RWPE1 (cell line): ENCODE measurements at regions not wholly inside any gene's neighbourhood (a gene's known extent, or its start where the extent isn't known, plus 50 kb on each side); places are given as distances from the start of the nearest gene placed in this dataset.
"Not testable (repeated sequence)": the region's sequence is repeated elsewhere in the genome, so short reads cannot be mapped to it uniquely, and the experiment has no call there.

Experiments
- CTCF ChIA-PET: fragments of 350-600 bp; sonication (Branson Sonifier 250); formaldehyde crosslinking; extraction: SDS; loops from one replicate; lab custom pipeline; 2021; lab: Yijun Ruan, JAX
- POLR2A ChIA-PET: fragments of 400-600 bp; formaldehyde crosslinking; extraction: SDS; loops from one replicate; lab custom pipeline; 2020; ENCODE audit warnings: antibody characterized with exemption; ENCODE audit not compliant: low non-redundant PET; lab: Yijun Ruan, JAX
- DNase-seq: peaks from one replicate; pipeline ENCODE4 v3.0.0; 2012; ENCODE audit warnings: low spot score
- H3K27ac ChIP-seq: fragments of 450-650 bp; 2 replicates; pipeline ENCODE4 v1.5.1; 2017
- TF ChIP-seq, protein P1 (sequence below): fragments of 450-650 bp; conservative IDR thresholded peaks from 2 replicates; pipeline ENCODE4 v1.5.1; 2017; ENCODE audit warnings: low read depth, mild to moderate bottlenecking

DNA sequence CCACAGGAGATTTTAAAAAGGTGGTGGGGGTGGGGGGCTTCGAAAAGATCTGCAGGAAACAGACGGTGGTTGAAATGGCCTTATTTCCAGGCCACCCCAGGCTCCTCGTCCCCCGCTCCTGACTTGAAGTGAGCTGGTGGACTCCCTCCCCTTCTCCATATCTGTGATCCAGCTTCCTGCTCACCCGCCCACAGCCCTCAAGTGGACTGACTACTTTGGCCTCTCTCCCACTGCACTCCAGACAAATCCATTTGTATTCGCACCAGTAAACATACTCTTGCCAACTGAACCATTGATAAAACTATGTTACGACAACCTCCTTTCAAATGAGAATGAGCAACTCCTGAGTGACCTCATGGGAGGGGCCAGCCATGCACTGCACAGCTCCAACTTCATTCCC lies 259.5 kb downstream of the COL4A1 start:
- ChIA-PET POLR2A (no interaction called here), CTCF (no interaction called here)
- no peak for DNase-seq
- no peak overlapping the region for H3K27ac ChIP-seq
- TF ChIP-seq, protein P1, sequence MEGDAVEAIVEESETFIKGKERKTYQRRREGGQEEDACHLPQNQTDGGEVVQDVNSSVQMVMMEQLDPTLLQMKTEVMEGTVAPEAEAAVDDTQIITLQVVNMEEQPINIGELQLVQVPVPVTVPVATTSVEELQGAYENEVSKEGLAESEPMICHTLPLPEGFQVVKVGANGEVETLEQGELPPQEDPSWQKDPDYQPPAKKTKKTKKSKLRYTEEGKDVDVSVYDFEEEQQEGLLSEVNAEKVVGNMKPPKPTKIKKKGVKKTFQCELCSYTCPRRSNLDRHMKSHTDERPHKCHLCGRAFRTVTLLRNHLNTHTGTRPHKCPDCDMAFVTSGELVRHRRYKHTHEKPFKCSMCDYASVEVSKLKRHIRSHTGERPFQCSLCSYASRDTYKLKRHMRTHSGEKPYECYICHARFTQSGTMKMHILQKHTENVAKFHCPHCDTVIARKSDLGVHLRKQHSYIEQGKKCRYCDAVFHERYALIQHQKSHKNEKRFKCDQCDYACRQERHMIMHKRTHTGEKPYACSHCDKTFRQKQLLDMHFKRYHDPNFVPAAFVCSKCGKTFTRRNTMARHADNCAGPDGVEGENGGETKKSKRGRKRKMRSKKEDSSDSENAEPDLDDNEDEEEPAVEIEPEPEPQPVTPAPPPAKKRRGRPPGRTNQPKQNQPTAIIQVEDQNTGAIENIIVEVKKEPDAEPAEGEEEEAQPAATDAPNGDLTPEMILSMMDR = no peak

DNA sequence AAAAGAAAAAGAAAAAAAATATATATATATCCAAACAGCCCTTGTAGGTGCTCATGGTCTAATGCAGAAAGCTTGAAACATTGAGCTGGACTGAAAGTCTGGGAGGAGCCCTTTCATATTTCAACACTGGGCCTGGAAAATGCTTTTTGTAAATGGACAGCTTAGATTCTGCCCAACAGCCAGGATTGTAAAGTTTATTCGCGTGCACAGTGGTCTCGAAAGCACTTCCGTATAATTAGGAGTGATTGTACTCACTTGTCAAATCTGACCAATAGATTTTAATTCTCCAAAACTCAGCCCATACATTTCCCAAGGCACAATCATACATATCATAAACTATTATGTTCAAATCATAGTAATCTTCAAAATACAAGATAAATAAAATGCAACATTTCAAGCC lies 260.1 kb downstream of the COL4A1 start:
- DNase-seq = no peak
- TF ChIP-seq, protein P1 = no peak
- CTCF ChIA-PET = no interaction called here
- no peak overlapping the region for H3K27ac ChIP-seq
- POLR2A ChIA-PET = no interaction called here

- H3K27ac ChIP-seq = no peak overlapping the region
- POLR2A ChIA-PET = no interaction called here
- TF ChIP-seq, protein P1 = no peak
- DNase-seq = no peak
- CTCF ChIA-PET = no interaction called here
Observed at GRCh38 chr13:110045919-110046318, 259.5 kb upstream of the IRS2 start.

- POLR2A ChIA-PET = no interaction called here
- TF ChIP-seq, protein P1 = no peak
- CTCF ChIA-PET = interaction anchor here (0.7 kb wide), 1 partner anchor 439 kb away, joined by 3 read pairs; no protein-coding TSS in a partner anchor
- no peak overlapping the region for H3K27ac ChIP-seq
- DNase-seq = no peak
Observed at GRCh38 chr13:110045202-110045601, 258.8 kb upstream of the IRS2 start.

GRCh38 chr13:110044551-110045111 lies 258.2 kb upstream of the IRS2 start:
- DNase-seq = no peak
- TF ChIP-seq, protein P1 = no peak
- no peak overlapping the region for H3K27ac ChIP-seq
- ChIA-PET CTCF (interaction anchor here (0.7 kb wide), 1 partner anchor 438 kb away, joined by 3 read pairs; no protein-coding TSS in a partner anchor), POLR2A (no interaction called here)

- TF ChIP-seq, protein P1 = no peak
- ChIA-PET POLR2A (no interaction called here), CTCF (interaction anchor here (0.6 kb wide), 1 partner anchor 21 kb away, joined by 4 read pairs; no protein-coding TSS in a partner anchor)
- no peak for DNase-seq
- no peak overlapping the region for H3K27ac ChIP-seq
Observed at GRCh38 chr13:110042253-110042950, 256.0 kb upstream of the IRS2 start.

- CTCF ChIA-PET, POLR2A ChIA-PET, H3K27ac ChIP-seq, DNase-seq: not testable (repeated sequence)
Observed at GRCh38 chr13:110041638-110042037, 255.3 kb upstream of the IRS2 start.
